ENCODE measurements at regions not wholly inside any gene's neighbourhood (a gene's known extent, or its start where the extent isn't known, plus 50 kb on each side); places are given as distances from the start of the nearest gene placed in this dataset.

DNA sequence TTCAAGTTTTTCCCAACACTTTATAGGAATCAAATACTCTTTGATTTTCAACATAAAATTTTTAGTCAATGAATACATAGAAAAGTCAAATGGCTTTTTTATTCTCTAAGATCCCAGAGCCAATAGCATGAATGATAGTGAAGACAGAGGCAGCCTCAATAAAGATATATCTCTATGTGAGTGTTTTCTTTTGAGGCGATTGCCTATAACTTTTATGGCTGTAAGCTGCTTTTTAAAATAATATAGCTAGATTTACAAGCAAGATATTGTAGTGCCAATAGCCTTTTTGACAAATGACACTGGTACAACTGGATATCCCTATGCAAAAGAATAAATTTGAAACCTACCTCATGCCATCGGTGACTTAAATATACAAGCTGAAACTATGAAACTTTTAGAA, 1705.2 kb upstream of the PCDH20 start:
- Histone ChIP-seq H3K9me2 (replicated peaks; ENCODE audit: insufficient read depth, low read length) (no peaks in the 10 kb centered on the region), H3K4me2 (ENCODE audit: low read depth, low read length) (no peak overlapping the region), H3K4me1 (ENCODE audit: low read length) (no peaks in the 10 kb centered on the region), H3K36me3 (replicated peaks; ENCODE audit: insufficient read depth, low read length) (no peaks in the 10 kb centered on the region), H3K9ac (ENCODE audit: low read length) (no peak overlapping the region), H3K79me2 (ENCODE audit: low read length) (no peaks in the 10 kb centered on the region), H2AFZ (ENCODE audit: low read length) (no peak overlapping the region), H4K20me1 (ENCODE audit: insufficient read depth, low read length) (no peaks in the 10 kb centered on the region), H3K4me3 (ENCODE audit: low read length) (no peak overlapping the region), H3K27ac (ENCODE audit: low read length) (no peak overlapping the region), H3F3A (ENCODE audit: insufficient read depth, low read length) (no peaks in the 10 kb centered on the region), H3K9me3 (replicated peaks; ENCODE audit: insufficient read depth, low read length) (no peaks in the 10 kb centered on the region), H3K27me3 (replicated peaks; ENCODE audit: insufficient read depth, low read length) (no peaks in the 10 kb centered on the region)
- no peak for DNase-seq
- TF ChIP-seq EZH2 (optimal IDR thresholded peaks at IDR 0.05; ENCODE audit: low read depth, low read length), result no peak
- no peak for TF ChIP-seq EZH2phosphoT487 (IDR thresholded peaks at IDR 0.05; ENCODE audit: low read length)
- no peak for TF ChIP-seq CTCF (IDR thresholded peaks at IDR 0.05; ENCODE audit: low read length)

DNA sequence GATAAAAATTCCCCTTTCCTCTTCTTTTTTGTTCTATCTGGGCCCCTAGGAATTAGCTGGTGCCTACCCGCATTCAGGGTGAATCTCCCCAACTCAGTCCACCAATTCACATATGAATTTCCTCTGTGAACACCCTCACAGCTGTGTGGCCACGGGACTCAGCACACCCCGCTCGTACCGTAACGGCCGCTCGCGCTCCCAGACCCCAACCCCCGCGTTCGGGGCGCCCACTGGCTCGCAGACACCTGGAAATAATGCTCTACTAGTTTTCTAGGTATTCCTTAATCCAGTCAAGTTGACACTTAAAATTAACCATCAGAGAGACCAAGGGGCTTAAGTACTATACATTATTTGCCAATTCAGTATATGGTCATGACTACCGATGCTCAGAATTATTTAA, 1702.1 kb upstream of the PCDH20 start:
- H3K27ac ChIP-seq (ENCODE audit: low read length), result no peak overlapping the region
- no peaks in the 10 kb centered on the region for H3K79me2 ChIP-seq (ENCODE audit: low read length)
- DNase-seq, result no peak
- H3K27me3 ChIP-seq (replicated peaks; ENCODE audit: insufficient read depth, low read length), result no peaks in the 10 kb centered on the region
- no peaks in the 10 kb centered on the region for H4K20me1 ChIP-seq (ENCODE audit: insufficient read depth, low read length)
- H2AFZ ChIP-seq (ENCODE audit: low read length), result no peak overlapping the region
- H3K4me3 ChIP-seq (ENCODE audit: low read length), result no peak overlapping the region
- TF ChIP-seq EZH2 (optimal IDR thresholded peaks at IDR 0.05; ENCODE audit: low read depth, low read length) (no peak), EZH2phosphoT487 (IDR thresholded peaks at IDR 0.05; ENCODE audit: low read length) (no peak), CTCF (IDR thresholded peaks at IDR 0.05; ENCODE audit: low read length) (no peak)
- no peaks in the 10 kb centered on the region for H3K4me1 ChIP-seq (ENCODE audit: low read length)
- no peaks in the 10 kb centered on the region for H3K9me3 ChIP-seq (replicated peaks; ENCODE audit: insufficient read depth, low read length)
- no peaks in the 10 kb centered on the region for H3F3A ChIP-seq (ENCODE audit: insufficient read depth, low read length)
- no peaks in the 10 kb centered on the region for H3K36me3 ChIP-seq (replicated peaks; ENCODE audit: insufficient read depth, low read length)
- no peak overlapping the region for H3K4me2 ChIP-seq (ENCODE audit: low read depth, low read length)
- no peaks in the 10 kb centered on the region for H3K9me2 ChIP-seq (replicated peaks; ENCODE audit: insufficient read depth, low read length)
- H3K9ac ChIP-seq (ENCODE audit: low read length), result no peak overlapping the region

DNA sequence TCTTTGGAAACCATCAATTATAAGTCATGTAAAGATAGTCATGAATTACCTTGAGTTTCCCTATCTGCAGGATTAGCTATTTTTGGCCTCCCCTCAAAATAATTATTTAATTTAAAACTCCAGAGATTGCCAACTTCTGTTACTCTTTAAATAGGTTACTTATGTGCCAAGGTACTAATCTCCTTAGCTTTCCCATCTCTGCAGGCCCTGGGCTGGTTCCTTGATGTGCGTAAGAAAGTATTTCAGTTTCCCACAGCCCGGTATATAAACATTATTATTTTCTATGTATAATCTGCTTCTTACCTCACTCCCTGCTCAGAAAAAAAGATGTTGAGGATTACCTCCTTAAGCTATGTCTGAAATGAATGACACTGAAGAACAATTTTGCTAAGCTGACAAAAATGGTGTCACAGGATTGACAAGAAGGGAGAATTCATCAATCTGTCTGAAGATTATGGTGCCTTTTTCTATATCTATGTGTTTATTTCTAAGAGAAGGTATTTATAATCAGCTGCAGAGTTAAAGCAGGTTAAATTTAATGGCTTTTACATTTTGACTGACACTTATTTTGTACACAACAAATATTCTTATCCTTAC, 1697.2 kb upstream of the PCDH20 start:
- Histone ChIP-seq H3K4me3 (ENCODE audit: low read length) (no peak overlapping the region), H3K27ac (ENCODE audit: low read length) (no peak overlapping the region), H3K9ac (ENCODE audit: low read length) (no peak overlapping the region), H2AFZ (ENCODE audit: low read length) (no peak overlapping the region), H3K9me2 (replicated peaks; ENCODE audit: insufficient read depth, low read length) (no peaks in the 10 kb centered on the region), H3F3A (ENCODE audit: insufficient read depth, low read length) (no peaks in the 10 kb centered on the region), H3K79me2 (ENCODE audit: low read length) (no peaks in the 10 kb centered on the region), H4K20me1 (ENCODE audit: insufficient read depth, low read length) (no peaks in the 10 kb centered on the region), H3K9me3 (replicated peaks; ENCODE audit: insufficient read depth, low read length) (no peaks in the 10 kb centered on the region), H3K4me1 (ENCODE audit: low read length) (no peaks in the 10 kb centered on the region), H3K36me3 (replicated peaks; ENCODE audit: insufficient read depth, low read length) (no peaks in the 10 kb centered on the region), H3K27me3 (replicated peaks; ENCODE audit: insufficient read depth, low read length) (no peaks in the 10 kb centered on the region), H3K4me2 (ENCODE audit: low read depth, low read length) (no peak overlapping the region)
- no peak for DNase-seq
- no peak for TF ChIP-seq EZH2phosphoT487 (IDR thresholded peaks at IDR 0.05; ENCODE audit: low read length)
- TF ChIP-seq EZH2 (optimal IDR thresholded peaks at IDR 0.05; ENCODE audit: low read depth, low read length), result no peak
- TF ChIP-seq CTCF (IDR thresholded peaks at IDR 0.05; ENCODE audit: low read length), result no peak

All from MM.1S (cell line).